Left lung (tissue), 4 donors: ENCODE measurements at regions not wholly inside any gene's neighbourhood (a gene's known extent, or its start where the extent isn't known, plus 50 kb on each side); places are given as distances from the start of the nearest gene placed in this dataset.

Source experiments
- ATAC-seq: fragments of 200-7000 bp; cut with Tn5 transposase; one replicate; pipeline ENCODE4 v1.9.1; 2020; ENCODE audit warnings: moderate library complexity
- DNase-seq, 4 donors: peaks; one replicate each; pipeline ENCODE4 v3.0.0-alpha.2; 2013 to 2020
- H3K27ac ChIP-seq, 2 donors: fragments of 200-600 bp; sonication (generic) in 1 of 2; one replicate each; pipeline versions ENCODE4 v1.5.0 to v1.8.0; 2020 to 2021
- H3K27me3 ChIP-seq, 2 donors: fragments of 200-600 bp; sonication (generic) in 1 of 2; one replicate each; pipeline versions ENCODE4 v1.5.0 to v1.8.0; 2020 to 2021
- H3K36me3 ChIP-seq, 2 donors: fragments of 200-600 bp; sonication (generic) in 1 of 2; one replicate each; pipeline versions ENCODE4 v1.5.0 to v1.8.0; 2020 to 2021
- H3K4me1 ChIP-seq, 2 donors: fragments of 200-600 bp; one replicate each; pipeline ENCODE4 v1.8.0; 2021
- H3K4me3 ChIP-seq, 2 donors: fragments of 200-600 bp; sonication (generic) in 1 of 2; one replicate each; pipeline versions ENCODE4 v1.5.0 to v1.8.0; 2020 to 2021; ENCODE audit warnings: mild to moderate bottlenecking in 1 of 2
- H3K9me3 ChIP-seq, 2 donors: fragments of 200-600 bp; sonication (generic) in 1 of 2; one replicate each; pipeline versions ENCODE4 v1.5.0 to v1.8.0; 2020 to 2021
- CTCF ChIP-seq, 2 donors: fragments of 200-600 bp; sonication (generic) in 1 of 2; IDR thresholded peaks; one replicate each; pipeline versions ENCODE4 v1.5.0 to v1.8.0; 2021; ENCODE audit warnings: antibody characterized with exemption in 2 of 2
- intact Hi-C, 2 donors: fragments of 100-400 bp; cut with DNase I; formaldehyde crosslinking; loops; one replicate each; pipeline versions ENCODE4 v1.11.2 to v1.14.2; 2022
- donor health status: DM: no; HTN: yes; CAD: no.
- donor health status: DM: no; HTN: no; CAD: no.

- Histone ChIP-seq H3K4me3 (no peak overlapping the region), H3K27me3 (no peaks in the 10 kb centered on the region), H3K9me3 (peaks cover 0 to 2% of the 10 kb centered on the region in 2 donors), H3K4me1 (no peaks in the 10 kb centered on the region), H3K36me3 (no peaks in the 10 kb centered on the region), H3K27ac (no peak overlapping the region)
- intact Hi-C loops, result no loop called here
- ATAC-seq (no peak), DNase-seq (no peak)
- no peak for TF ChIP-seq CTCF (IDR thresholded peaks at IDR 0.05)
Observed at GRCh38 chr2:221822416-221822815, 250.3 kb upstream of the EPHA4 start.

GRCh38 chr2:221818616-221819320 is 246.7 kb upstream of the EPHA4 start:
- H3K9me3 ChIP-seq, result peaks cover 0 to 6% of the 10 kb centered on the region in 2 donors
- H3K27me3 ChIP-seq, result no peaks in the 10 kb centered on the region
- intact Hi-C loops, result no loop called here
- no peaks in the 10 kb centered on the region for H3K4me1 ChIP-seq
- peak; percentile 45 for ATAC-seq
- DNase-seq, result no peak
- no peaks in the 10 kb centered on the region for H3K36me3 ChIP-seq
- H3K27ac ChIP-seq, result no peak overlapping the region
- no peak overlapping the region for H3K4me3 ChIP-seq
- no peak for TF ChIP-seq CTCF (IDR thresholded peaks at IDR 0.05)

- intact Hi-C loops, result no loop called here
- no peaks in the 10 kb centered on the region for H3K27me3 ChIP-seq
- ATAC-seq, result no peak
Observed at GRCh38 chr2:221817878-221818277, 245.8 kb upstream of the EPHA4 start.

GRCh38 chr2:221817052-221817451 is 244.9 kb upstream of the EPHA4 start:
- H3K9me3 ChIP-seq, result peaks cover 0 to 6% of the 10 kb centered on the region in 2 donors
- DNase-seq (no peak), ATAC-seq (no peak)
- no peak for TF ChIP-seq CTCF (IDR thresholded peaks at IDR 0.05)
- intact Hi-C loops, result no loop called here
- no peaks in the 10 kb centered on the region for H3K27me3 ChIP-seq
- no peak overlapping the region for H3K27ac ChIP-seq
- H3K4me3 ChIP-seq, result no peak overlapping the region
- H3K4me1 ChIP-seq, result no peaks in the 10 kb centered on the region
- no peaks in the 10 kb centered on the region for H3K36me3 ChIP-seq

More at GRCh38 chr2:221817878-221818277, 245.8 kb upstream of the EPHA4 start:
- H3K4me3 ChIP-seq, result no peak overlapping the region
- DNase-seq, result no peak
- peaks cover 0 to 6% of the 10 kb centered on the region in 2 donors for H3K9me3 ChIP-seq
- H3K36me3 ChIP-seq, result no peaks in the 10 kb centered on the region
- no peak overlapping the region for H3K27ac ChIP-seq
- no peak for TF ChIP-seq CTCF (IDR thresholded peaks at IDR 0.05)
- H3K4me1 ChIP-seq, result no peaks in the 10 kb centered on the region

- H3K36me3 ChIP-seq, result no peaks in the 10 kb centered on the region
- no peak overlapping the region for H3K4me3 ChIP-seq
- no peak for ATAC-seq
- no peaks in the 10 kb centered on the region for H3K27me3 ChIP-seq
- H3K27ac ChIP-seq, result no peak overlapping the region
- no peaks in the 10 kb centered on the region for H3K4me1 ChIP-seq
- intact Hi-C loops, result no loop called here
- H3K9me3 ChIP-seq, result peaks cover 0 to 6% of the 10 kb centered on the region in 2 donors
- TF ChIP-seq CTCF (IDR thresholded peaks at IDR 0.05), result no peak
- DNase-seq, result no peak
Observed at GRCh38 chr2:221816566-221816965, 244.5 kb upstream of the EPHA4 start.
